GM12875 (cell line): ENCODE measurements at regions not wholly inside any gene's neighbourhood (a gene's known extent, or its start where the extent isn't known, plus 50 kb on each side); places are given as distances from the start of the nearest gene placed in this dataset.
"Not testable (repeated sequence)": the region's sequence is repeated elsewhere in the genome, so short reads cannot be mapped to it uniquely, and the experiment has no call there.

ENCODE experiments used
- H3K4me3 ChIP-seq: one replicate; pipeline ENCODE4 v1.5.1; 2011; ENCODE audit warnings: low read depth, low read length, control low read depth
- CTCF ChIP-seq: IDR thresholded peaks from 2 replicates; pipeline ENCODE4 v1.5.1; 2011; ENCODE audit warnings: low read depth, mild to moderate bottlenecking, control low read depth, inconsistent platforms, low read length, moderate library complexity, borderline replicate concordance; ENCODE audit not compliant: insufficient read depth

GRCh38 chr6:12490351-12490903, 200.3 kb downstream of the EDN1 start:
- TF ChIP-seq CTCF, result no peak
- H3K4me3 ChIP-seq, result no peak overlapping the region

GRCh38 chr6:12490904-12491571, 200.9 kb downstream of the EDN1 start:
- TF ChIP-seq CTCF, result no peak
- H3K4me3 ChIP-seq, result no peak overlapping the region

GRCh38 chr6:12492929-12493328, 202.8 kb downstream of the EDN1 start:
- not testable (repeated sequence) for H3K4me3 ChIP-seq

GRCh38 chr6:12493446-12493845, 203.3 kb downstream of the EDN1 start:
- no peak for TF ChIP-seq CTCF

GRCh38 chr6:12494161-12494560, 204.0 kb downstream of the EDN1 start:
- no peak overlapping the region for H3K4me3 ChIP-seq
- no peak for TF ChIP-seq CTCF

More at GRCh38 chr6:12493446-12493845, 203.3 kb downstream of the EDN1 start:
- no peak overlapping the region for H3K4me3 ChIP-seq

GRCh38 chr6:12501990-12502389, 211.8 kb downstream of the EDN1 start:
- H3K4me3 ChIP-seq, result no peak overlapping the region
- TF ChIP-seq CTCF, result no peak

- no peak overlapping the region for H3K4me3 ChIP-seq
- peak; percentile 70 for TF ChIP-seq CTCF
Observed at GRCh38 chr6:12504325-12504966, 212.1 kb upstream of the PHACTR1 start.
